ENCODE measurements at regions not wholly inside any gene's neighbourhood (a gene's known extent, or its start where the extent isn't known, plus 50 kb on each side); places are given as distances from the start of the nearest gene placed in this dataset.
"Not testable (repeated sequence)": the region's sequence is repeated elsewhere in the genome, so short reads cannot be mapped to it uniquely, and the experiment has no call there.

DNA sequence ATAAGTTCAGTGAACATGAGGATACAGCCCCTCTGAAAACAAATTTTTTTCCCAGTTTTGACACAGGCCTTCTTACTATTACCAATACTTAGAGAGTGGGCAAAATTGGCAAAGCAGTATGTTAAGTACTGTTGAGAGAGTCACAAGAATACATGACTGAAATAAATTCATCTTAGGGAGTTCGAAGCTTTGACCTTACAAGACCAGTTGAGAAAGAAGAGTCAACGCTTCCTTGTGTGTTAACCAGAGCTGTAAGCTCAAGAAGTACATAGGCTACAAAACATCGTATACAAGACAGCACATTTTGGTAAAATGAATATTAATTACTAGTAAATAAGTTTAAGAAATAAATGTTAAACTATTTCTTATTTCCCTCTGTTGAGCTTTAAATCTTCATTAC is 164.4 kb upstream of the RORA start:
- no peak for DNase-seq

- DNase-seq: no peak
Measured at GRCh38 chr15:61390138-61390537, 161.0 kb upstream of the RORA start.

DNA sequence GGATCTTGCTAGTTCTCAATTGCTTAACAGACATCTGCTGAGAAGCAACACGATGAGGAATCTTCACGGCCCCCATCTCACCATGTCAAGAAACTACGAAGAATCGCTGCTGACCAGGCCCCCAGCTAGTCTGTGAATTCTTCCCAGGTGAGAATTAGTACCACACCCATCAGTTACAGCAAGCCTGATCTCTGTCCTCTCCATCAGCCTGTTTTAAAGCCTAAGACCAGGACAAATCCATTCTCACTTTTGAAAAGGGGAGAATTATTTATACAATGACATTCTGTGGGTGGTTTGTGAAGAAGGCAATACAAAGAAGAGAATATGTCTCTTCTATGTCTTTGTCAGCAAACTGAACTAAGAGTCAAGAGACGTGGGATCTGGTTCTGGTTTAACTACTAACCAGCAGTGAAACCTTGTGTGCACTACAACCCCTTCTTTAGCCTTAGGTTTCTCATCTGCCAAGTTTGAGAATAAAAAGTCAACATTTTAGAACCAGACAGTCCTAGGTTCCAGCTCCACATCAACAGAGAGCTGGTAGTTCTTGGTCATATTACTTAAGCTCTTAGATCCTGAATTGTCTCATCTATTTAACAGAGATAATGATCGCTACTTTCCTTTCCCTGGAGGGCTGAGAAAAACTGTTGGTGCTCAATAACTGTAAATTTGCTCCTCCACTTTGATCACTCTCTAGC is 160.4 kb upstream of the RORA start:
- DNase-seq: no peak

DNA sequence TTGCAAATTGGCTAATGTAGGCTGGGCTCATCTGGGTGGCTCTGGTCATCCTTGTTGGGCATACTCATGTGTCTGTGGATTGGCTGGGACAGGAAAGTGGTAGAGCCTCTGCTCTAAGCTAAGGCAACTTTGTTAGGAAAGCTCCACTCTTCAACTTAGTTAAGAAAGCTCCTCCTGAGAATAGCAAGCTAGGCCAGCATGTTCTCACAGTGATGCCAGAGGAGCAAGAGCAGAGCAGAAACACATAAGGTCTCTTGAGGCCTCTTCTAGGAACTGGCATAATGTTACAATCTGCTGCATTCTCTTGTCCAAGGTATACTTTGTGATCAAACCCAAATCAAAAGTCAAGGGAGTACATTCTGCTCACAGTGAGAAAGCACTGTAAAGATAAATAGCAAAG is 158.6 kb upstream of the RORA start:
- no peak for DNase-seq

DNA sequence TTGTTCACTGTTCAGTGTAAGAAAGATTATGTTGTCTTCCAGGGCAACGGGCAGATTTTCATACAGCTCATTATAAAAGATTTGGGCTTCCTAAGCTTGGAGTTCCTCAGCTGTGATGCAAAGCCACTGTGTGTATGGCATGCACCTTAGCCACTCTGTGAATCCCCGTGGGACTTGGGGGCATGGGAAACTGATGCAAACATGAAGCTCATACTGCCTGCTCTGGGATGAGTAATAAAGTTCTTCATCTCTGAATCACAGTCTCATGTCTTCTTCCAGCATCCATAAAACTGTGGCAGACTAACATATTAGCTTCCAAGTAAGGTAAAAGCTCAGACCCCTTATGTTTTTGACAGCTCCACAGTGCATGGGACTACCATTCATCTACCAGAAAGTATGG is 154.3 kb upstream of the RORA start:
- no peak for DNase-seq

GRCh38 chr15:61382927-61383326 is 153.8 kb upstream of the RORA start:
- no peak for DNase-seq

- no peak for DNase-seq
Measured at GRCh38 chr15:61381501-61381900, 152.4 kb upstream of the RORA start.

GRCh38 chr15:61380270-61380669 is 151.2 kb upstream of the RORA start:
- no peak for DNase-seq

DNA sequence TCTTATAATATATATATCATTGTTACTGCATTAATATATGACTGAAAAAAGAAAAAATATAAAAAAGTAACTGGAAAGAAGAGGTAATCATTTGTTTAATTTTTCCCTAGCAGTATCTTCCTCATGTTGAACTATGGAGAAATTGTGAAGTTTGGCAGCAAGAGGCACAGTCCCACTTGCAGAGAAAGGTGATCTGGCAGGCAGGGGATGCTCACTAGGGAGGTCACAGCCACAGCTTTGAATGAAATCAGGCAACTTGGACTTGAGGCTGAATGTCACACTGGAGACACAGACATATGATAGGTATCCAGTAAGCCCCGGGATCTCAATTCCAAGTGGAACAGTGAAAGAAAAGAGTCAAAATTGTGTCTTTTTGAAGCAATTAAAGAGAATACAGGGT is 149.9 kb upstream of the RORA start:
- no peak for DNase-seq

- no peak for DNase-seq
Measured at GRCh38 chr15:61376961-61377360, 147.9 kb upstream of the RORA start.

GRCh38 chr15:61376516-61376915 is 147.4 kb upstream of the RORA start:
- no peak for DNase-seq

GRCh38 chr15:61374848-61375247 is 145.7 kb upstream of the RORA start:
- no peak for DNase-seq

GRCh38 chr15:61367953-61368352 is 138.9 kb upstream of the RORA start:
- DNase-seq: no peak

GRCh38 chr15:61364871-61365270 is 135.8 kb upstream of the RORA start:
- no peak for DNase-seq

DNA sequence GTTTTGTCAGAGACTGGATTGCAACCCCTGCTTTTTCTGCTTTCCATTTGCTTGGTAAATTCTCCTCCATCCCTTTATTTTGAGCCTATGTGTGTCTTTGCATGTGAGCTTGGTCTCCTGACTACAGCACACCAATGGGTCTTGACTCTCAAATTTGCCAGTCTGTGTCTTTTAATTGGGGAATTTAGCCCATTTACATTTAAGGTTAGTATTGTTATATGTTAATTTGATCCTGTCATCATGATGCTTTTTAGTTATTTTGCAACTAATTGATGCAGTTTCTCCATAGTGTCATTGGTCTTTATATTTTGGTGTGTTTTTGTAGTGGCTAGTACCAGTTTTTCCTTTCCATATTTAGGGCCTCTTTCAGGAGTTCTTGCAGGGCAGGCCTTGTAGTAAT is 133.8 kb upstream of the RORA start:
- not testable (repeated sequence) for DNase-seq

DNA sequence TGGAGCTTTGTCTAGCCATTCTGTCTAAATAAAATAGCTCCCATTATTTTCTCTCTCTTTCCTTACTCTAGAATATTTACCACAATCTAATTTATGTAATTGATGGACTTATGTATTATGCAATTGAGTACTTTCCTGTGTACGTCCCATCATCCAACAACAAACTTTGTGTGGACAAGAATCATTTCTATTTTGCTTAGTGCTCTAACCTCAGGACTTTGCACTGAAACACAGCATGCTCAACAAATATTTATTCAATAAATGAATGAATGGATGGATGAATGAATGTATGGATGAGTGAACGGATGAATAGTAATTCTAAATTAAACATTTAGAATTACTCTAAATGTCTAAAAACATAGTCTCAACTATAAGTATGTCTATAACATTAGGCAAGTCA is 115.2 kb upstream of the RORA start:
- DNase-seq: no peak

DNA sequence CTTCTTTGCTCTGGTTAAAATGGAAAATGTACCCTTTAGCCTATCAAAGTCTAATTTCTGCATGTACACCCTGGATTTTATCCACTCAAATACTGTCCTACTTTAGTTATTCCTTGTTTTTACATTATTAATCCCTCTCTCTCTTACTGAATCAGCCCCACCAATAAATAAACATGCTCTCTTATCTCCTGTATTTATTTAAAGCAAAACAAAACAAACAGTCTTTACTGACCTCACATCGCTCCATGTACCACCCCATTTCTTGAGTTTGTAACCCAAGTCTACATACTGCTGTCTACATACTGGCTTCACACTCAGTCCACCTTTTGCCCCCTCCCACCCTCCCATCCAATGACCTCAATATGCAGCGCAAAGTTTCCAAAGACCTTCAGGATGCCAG is 113.3 kb upstream of the RORA start:
- DNase-seq: no peak

DNA sequence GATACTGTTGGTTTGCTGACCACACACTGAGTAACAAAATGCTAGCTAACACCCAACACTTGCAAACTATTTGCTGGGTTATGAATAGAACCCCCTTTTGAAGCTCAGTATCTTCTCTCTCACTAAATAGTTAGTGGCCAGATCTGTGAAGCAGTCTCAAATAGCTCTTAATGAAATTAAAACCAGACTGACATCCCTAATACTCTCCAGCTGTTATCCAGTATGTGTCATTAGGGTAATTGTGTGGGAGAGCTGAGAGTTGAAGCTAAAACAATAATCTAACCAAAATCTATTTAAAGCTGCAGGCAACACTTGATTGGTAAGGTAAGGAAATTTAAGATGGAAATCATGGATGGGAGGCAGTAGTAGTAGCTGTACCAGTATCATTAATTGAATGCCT is 110.4 kb upstream of the RORA start:
- DNase-seq: no peak

DNA sequence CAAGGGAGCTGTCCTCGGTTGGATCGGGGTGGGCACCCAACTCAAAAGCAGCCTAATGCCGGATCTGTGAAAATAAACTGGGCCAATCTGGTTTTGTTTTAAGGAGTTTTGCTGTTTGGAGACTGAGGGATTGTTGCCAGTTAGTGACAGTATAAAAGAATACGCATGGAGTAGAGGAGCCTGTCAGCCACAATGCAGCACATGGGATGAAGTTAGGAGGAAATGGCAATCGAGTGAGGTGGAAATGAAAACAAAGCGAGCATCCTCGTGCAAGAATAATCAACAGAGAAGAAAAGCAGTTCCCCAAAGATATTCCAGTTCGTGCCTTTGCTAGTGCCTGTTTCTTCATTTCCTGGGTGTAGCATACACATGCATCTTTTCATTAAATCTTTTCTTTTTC is 108.4 kb upstream of the RORA start:
- DNase-seq: no peak

DNA sequence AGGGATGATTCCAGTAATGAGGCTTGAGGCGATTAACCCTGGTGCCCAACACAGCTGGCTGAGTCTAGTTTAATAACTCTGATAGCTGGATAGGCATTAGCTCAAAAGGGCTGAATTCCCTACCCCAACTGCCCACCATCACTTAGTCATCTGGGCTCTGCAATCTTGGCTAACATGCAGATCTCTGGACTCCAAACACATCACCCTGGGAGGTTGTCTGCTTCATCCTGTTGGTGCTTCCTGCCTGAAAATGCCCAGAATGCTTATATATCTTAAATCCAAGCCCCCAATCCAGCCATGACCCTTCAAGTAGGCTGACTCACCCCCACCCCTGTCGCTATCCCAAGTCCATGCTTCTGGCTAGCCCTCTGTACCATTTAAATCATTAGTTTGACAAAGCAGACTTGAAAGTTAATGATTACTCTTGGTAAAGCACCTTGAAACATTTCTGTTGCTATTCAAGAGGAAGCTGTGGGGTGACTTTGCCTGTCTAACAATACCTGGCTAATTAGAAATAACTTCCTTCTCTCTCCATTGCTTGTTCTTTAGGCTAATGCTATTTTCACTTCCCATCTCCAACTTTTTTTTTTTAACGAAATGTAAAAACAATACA is 107.0 kb upstream of the RORA start:
- no peak for DNase-seq

DNA sequence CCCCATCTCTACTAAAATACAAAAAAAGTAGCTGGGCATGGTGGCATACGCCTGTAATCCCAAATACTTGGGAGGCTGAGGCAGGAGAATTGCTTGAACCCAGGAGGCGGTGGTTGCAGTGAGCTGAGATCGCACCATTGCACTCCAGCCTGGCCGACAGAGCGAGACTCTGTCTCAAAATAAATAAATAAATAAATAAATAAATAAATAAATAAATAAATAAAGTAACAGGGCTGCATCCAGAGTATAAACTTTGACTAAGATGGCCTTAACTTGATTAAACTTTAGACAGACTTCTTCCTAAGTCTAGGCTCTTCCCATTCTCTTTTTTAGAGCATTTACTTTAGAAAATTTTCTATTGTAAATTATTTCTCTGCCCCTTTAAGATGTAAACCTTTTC is 105.6 kb upstream of the RORA start:
- DNase-seq: not testable (repeated sequence)

DNA sequence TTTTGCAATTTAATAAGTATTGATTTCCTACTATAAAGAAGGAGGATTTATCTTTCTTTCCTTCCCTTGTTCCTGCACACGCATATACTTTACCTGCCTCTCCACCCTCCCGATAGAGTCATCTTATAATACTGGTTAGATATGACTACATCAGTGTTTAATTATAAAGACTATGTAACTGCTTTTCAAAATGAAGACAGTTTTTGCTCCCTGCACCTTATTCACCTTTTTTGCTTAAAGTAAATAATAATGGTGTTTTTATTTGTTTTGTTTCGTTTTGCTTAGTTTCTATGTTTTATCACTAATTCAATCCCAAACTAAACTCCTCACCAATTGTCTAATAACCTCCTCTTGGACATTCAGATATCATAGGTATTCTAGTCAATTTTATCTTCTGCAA is 101.9 kb upstream of the RORA start:
- DNase-seq: no peak

DNA sequence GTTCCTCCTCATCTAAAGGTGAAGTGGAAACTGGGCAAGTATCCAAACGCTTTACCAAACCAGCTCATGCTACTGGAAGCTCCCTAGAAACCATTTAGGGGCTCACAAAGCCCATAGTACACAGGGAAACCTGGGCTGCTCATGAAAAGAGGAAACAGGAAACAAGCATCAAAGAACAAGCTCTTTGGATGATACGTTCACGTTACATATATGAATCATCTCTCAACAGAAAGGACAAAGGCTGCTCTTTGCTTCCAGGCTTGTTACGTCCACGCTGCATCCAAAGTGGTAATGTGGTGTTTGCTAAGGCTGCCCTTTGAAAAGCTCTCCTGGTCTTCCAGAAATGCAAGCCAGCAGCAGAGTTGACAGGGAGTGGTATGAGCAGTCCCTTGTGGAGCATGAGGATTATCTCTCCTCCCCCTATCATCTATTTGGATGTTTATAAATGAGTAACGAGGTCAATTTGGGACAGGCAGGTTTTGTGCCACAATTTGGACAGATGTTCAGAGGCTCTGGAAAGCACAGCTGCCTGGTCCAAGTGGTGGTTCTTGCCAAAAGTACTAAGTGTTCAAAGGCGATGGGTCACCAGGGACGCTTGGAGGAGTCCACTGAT is 98.0 kb upstream of the RORA start:
- no peak for DNase-seq

DNA sequence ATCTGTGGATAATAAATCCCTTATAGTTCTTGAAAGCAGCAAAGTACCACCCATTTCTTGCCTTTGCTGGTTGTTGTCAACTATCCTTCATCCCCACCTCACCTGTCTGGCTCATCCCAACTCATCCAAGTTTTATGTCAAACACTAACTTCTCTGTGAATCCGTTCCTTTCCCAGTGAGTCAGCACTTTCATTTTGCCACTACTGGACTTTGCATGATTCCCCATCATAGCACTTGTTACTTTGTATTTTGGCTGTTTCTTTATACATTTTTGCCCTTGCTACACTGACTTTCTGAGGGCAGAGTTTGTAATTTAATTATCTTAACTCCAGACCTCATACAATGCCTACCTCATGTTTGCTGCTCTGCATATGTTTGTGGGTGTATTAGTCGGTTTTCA is 90.8 kb upstream of the RORA start:
- DNase-seq: no peak
